H9 (cell line): ENCODE measurements at regions not wholly inside any gene's neighbourhood (a gene's known extent, or its start where the extent isn't known, plus 50 kb on each side); places are given as distances from the start of the nearest gene placed in this dataset.

Experiments
- DNase-seq: peaks from one replicate; pipeline ENCODE4 v3.0.0-alpha.2; 2017
- H2AFZ ChIP-seq: one replicate; pipeline ENCODE4 v1.6.1; 2013; ENCODE audit warnings: mild to moderate bottlenecking, low read length, control low read depth, moderate library complexity
- H2AK5ac ChIP-seq: 2 replicates; pipeline ENCODE4 v1.6.1; 2013; ENCODE audit warnings: low read length, control low read depth, mixed read lengths; ENCODE audit not compliant: insufficient read length
- H2BK120ac ChIP-seq: one replicate; pipeline ENCODE4 v1.6.1; 2013; ENCODE audit warnings: low read depth, mild to moderate bottlenecking, low read length, control low read depth, inconsistent platforms; ENCODE audit not compliant: poor library complexity, severe bottlenecking
- H2BK12ac ChIP-seq: 2 replicates; pipeline ENCODE4 v1.6.1; 2013; ENCODE audit warnings: low read length, control low read depth, mixed read lengths, low read depth; ENCODE audit not compliant: insufficient read length
- H2BK15ac ChIP-seq: 2 replicates; pipeline ENCODE4 v1.6.1; 2013; ENCODE audit warnings: low read depth, low read length, control low read depth
- H2BK20ac ChIP-seq: one replicate; pipeline ENCODE4 v1.6.1; 2013; ENCODE audit warnings: low read depth, mild to moderate bottlenecking, low read length, control low read depth, inconsistent platforms; ENCODE audit not compliant: poor library complexity, severe bottlenecking
- H2BK5ac ChIP-seq: 2 replicates; pipeline ENCODE4 v1.6.1; 2013; ENCODE audit warnings: low read length, control low read depth, mixed read lengths; ENCODE audit not compliant: insufficient read length
- H3K14ac ChIP-seq: 2 replicates; pipeline ENCODE4 v1.6.1; 2013; ENCODE audit warnings: low read length, control low read depth; ENCODE audit not compliant: insufficient read depth
- H3K18ac ChIP-seq: 2 replicates; pipeline ENCODE4 v1.6.1; 2013; ENCODE audit warnings: low read depth, mild to moderate bottlenecking, mixed read lengths, low read length, control low read depth; ENCODE audit not compliant: insufficient read length
- H3K23ac ChIP-seq: 2 replicates; pipeline ENCODE4 v1.6.1; 2013; ENCODE audit warnings: low read length, control low read depth, mixed read lengths, low read depth; ENCODE audit not compliant: insufficient read length
- H3K23me2 ChIP-seq: 2 replicates; pipeline ENCODE4 v1.6.1; 2013; ENCODE audit warnings: low read depth, mild to moderate bottlenecking, mixed read lengths, low read length, control low read depth; ENCODE audit not compliant: insufficient read length, poor library complexity, severe bottlenecking
- H3K27ac ChIP-seq: 2 replicates; pipeline ENCODE4 v1.5.1; 2013; ENCODE audit warnings: low read length, control low read depth, mixed read lengths, low read depth; ENCODE audit not compliant: insufficient read length
- H3K27me3 ChIP-seq: 2 replicates; pipeline ENCODE4 v1.6.1; 2013; ENCODE audit warnings: low read length, control low read depth, inconsistent platforms; ENCODE audit not compliant: insufficient read depth
- H3K4ac ChIP-seq: 2 replicates; pipeline ENCODE4 v1.6.1; 2013; ENCODE audit warnings: low read depth, mild to moderate bottlenecking, control low read depth, inconsistent platforms, low read length, moderate library complexity
- H3K4me1 ChIP-seq: 2 replicates; pipeline ENCODE4 v1.6.1; 2013; ENCODE audit warnings: low read length, control low read depth, inconsistent platforms; ENCODE audit not compliant: insufficient read depth
- H3K4me2 ChIP-seq: 2 replicates; pipeline ENCODE4 v1.6.1; 2013; ENCODE audit warnings: low read length, control low read depth, mixed read lengths; ENCODE audit not compliant: insufficient read length, insufficient read depth
- H3K56ac ChIP-seq: 2 replicates; pipeline ENCODE4 v1.6.1; 2013; ENCODE audit warnings: low read depth, mild to moderate bottlenecking, mixed read lengths, low read length, control low read depth; ENCODE audit not compliant: insufficient read length
- H3K79me1 ChIP-seq: 2 replicates; pipeline ENCODE4 v1.6.1; 2013; ENCODE audit warnings: low read depth, mild to moderate bottlenecking, moderate library complexity, low read length, control low read depth, inconsistent platforms; ENCODE audit not compliant: insufficient read depth, poor library complexity, severe bottlenecking
- H3K79me2 ChIP-seq: 2 replicates; pipeline ENCODE4 v1.6.1; 2013; ENCODE audit warnings: low read length, control low read depth, inconsistent platforms; ENCODE audit not compliant: insufficient read depth
- H3K9ac ChIP-seq: 2 replicates; pipeline ENCODE4 v1.6.1; 2013; ENCODE audit warnings: low read length, control low read depth, mixed read lengths; ENCODE audit not compliant: insufficient read length; ENCODE audit errors: extremely low read depth
- H3K9me3 ChIP-seq: one replicate; pipeline ENCODE4 v1.6.1; 2013; ENCODE audit warnings: low read depth, low read length, inconsistent platforms; ENCODE audit not compliant: control insufficient read depth
- H3T11ph ChIP-seq: one replicate; pipeline ENCODE4 v1.6.1; 2013; ENCODE audit warnings: mild to moderate bottlenecking, low read length, control low read depth, inconsistent platforms
- H4K20me1 ChIP-seq: one replicate; pipeline ENCODE4 v1.6.1; 2013; ENCODE audit not compliant: control insufficient read depth, insufficient read length, insufficient read depth
- H4K5ac ChIP-seq: 2 replicates; pipeline ENCODE4 v1.6.1; 2013; ENCODE audit warnings: low read depth, mild to moderate bottlenecking, mixed read lengths, low read length, control low read depth; ENCODE audit not compliant: insufficient read length
- H4K8ac ChIP-seq: replicated peaks from 2 replicates; pipeline ENCODE4 v1.6.1; 2013; ENCODE audit warnings: low read length, control low read depth, mixed read lengths, low read depth; ENCODE audit not compliant: insufficient read length
- H4K91ac ChIP-seq: 2 replicates; pipeline ENCODE4 v1.6.1; 2013; ENCODE audit warnings: low read depth, mild to moderate bottlenecking, moderate library complexity, mixed read lengths, low read length, control low read depth; ENCODE audit not compliant: insufficient read length
- H3K27ac Mint-ChIP-seq, 3 experiments: 2 replicates in 2 of 3; 3 replicates in 1 of 3; pipeline ENCODE4 v1.8.0; 2020 to 2021; ENCODE audit warnings: mixed read lengths in 3 of 3, mild to moderate bottlenecking in 1 of 3, moderate library complexity in 1 of 3
- H3K27me3 Mint-ChIP-seq: 2 replicates; pipeline ENCODE4 v1.8.0; 2021; ENCODE audit warnings: low read depth, mild to moderate bottlenecking, moderate library complexity, mixed read lengths
- H3K36me3 Mint-ChIP-seq, 3 experiments: 2 replicates in 2 of 3; 3 replicates in 1 of 3; pipeline ENCODE4 v1.8.0; 2020 to 2021; ENCODE audit warnings: low read depth in 3 of 3, mixed read lengths in 3 of 3; ENCODE audit not compliant: insufficient read depth in 1 of 3
- H3K4me1 Mint-ChIP-seq, 2 experiments: 2 replicates each; pipeline ENCODE4 v1.8.0; 2020; ENCODE audit warnings: mixed read lengths in 2 of 2
- H3K4me3 Mint-ChIP-seq, 2 experiments: 2 replicates in 1 of 2; 3 replicates in 1 of 2; pipeline ENCODE4 v1.8.0; 2020 to 2021; ENCODE audit warnings: mild to moderate bottlenecking in 2 of 2, mixed read lengths in 2 of 2, moderate library complexity in 1 of 2
- H3K9me3 Mint-ChIP-seq, 2 experiments: 2 replicates in 1 of 2; 3 replicates in 1 of 2; pipeline ENCODE4 v1.8.0; 2020; ENCODE audit warnings: mild to moderate bottlenecking in 2 of 2, mixed read lengths in 2 of 2, moderate library complexity in 1 of 2
- WGBS: extraction: QIAGEN DNeasy Blood & Tissue Kit; methylation state at CpG from one replicate; pipeline ENCODE4 v1.1.7; 2013; ENCODE audit warnings: missing lambda C conversion rate, low lambda C conversion rate, mixed read lengths; ENCODE audit not compliant: insufficient read length; ENCODE audit errors: extremely low coverage; 5-methylcytosine and 5-hydroxymethylcytosine counted together
- TF ChIP-seq, protein P1 (sequence below): fragments of 200-600 bp; sonication (generic); conservative IDR thresholded peaks from 3 replicates; pipeline ENCODE4 v1.8.0; 2021; ENCODE audit warnings: antibody characterized with exemption, mild to moderate bottlenecking

DNA sequence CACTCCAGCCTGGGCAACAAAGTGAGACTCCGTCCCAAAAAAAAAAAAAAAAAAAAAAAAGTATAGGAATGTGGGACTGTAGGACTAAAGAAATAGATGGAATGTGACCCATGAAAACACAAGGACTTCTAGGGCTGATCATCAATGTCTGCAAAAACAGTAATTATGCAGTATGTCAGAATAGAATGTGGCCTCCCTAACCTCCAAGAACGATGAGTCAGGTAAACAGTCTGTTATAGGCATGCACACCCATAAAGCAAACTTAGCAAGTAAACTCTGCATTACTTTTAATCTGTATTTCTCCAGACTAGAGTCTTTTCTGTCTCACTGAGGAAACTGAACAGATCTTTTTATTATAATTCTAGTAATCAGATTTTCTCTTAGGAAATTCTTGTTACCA, 233.4 kb downstream of the HNRNPD start:
- Histone ChIP-seq H3K4ac (no peak overlapping the region), H3K14ac (no peak overlapping the region), H4K8ac (no peak overlapping the region), H3K27me3 (no peaks in the 10 kb centered on the region; the same call in 1 of the 2 replicates), H2AK5ac (no peak overlapping the region), H3K18ac (no peak overlapping the region), H4K91ac (no peak overlapping the region), H3K79me2 (no peaks in the 10 kb centered on the region), H2BK12ac (no peak overlapping the region), H2BK5ac (no peak overlapping the region), H2BK15ac (no peak overlapping the region), H3T11ph (no peak overlapping the region), H3K27ac (no peak overlapping the region), H2AFZ (no peak overlapping the region), H4K5ac (no peak overlapping the region), H3K9ac (no peak overlapping the region), H4K20me1 (no peaks in the 10 kb centered on the region), H3K23ac (no peak overlapping the region), H3K4me2 (no peak overlapping the region), H3K56ac (no peak overlapping the region), H3K9me3 (no peaks in the 10 kb centered on the region), H3K79me1 (no peaks in the 10 kb centered on the region), H3K4me1 (no peaks in the 10 kb centered on the region), H3K23me2 (no peaks in the 10 kb centered on the region), H2BK120ac (no peak overlapping the region), H2BK20ac (no peak overlapping the region)
- TF ChIP-seq, protein P1, sequence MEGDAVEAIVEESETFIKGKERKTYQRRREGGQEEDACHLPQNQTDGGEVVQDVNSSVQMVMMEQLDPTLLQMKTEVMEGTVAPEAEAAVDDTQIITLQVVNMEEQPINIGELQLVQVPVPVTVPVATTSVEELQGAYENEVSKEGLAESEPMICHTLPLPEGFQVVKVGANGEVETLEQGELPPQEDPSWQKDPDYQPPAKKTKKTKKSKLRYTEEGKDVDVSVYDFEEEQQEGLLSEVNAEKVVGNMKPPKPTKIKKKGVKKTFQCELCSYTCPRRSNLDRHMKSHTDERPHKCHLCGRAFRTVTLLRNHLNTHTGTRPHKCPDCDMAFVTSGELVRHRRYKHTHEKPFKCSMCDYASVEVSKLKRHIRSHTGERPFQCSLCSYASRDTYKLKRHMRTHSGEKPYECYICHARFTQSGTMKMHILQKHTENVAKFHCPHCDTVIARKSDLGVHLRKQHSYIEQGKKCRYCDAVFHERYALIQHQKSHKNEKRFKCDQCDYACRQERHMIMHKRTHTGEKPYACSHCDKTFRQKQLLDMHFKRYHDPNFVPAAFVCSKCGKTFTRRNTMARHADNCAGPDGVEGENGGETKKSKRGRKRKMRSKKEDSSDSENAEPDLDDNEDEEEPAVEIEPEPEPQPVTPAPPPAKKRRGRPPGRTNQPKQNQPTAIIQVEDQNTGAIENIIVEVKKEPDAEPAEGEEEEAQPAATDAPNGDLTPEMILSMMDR = no peak
- peaks cover 5 to 6% of the 10 kb centered on the region in 2 experiments; a peak in 3 of 4 replicates for H3K4me1 Mint-ChIP-seq
- no peaks in the 10 kb centered on the region for H3K9me3 Mint-ChIP-seq
- no CpG with 5 or more reads among the region's 2 CpGs for WGBS
- DNase-seq = no peak
- no peaks in the 10 kb centered on the region for H3K36me3 Mint-ChIP-seq
- H3K27ac Mint-ChIP-seq = no peak overlapping the region
- peaks cover 50% of the 10 kb centered on the region for H3K27me3 Mint-ChIP-seq
- no peak overlapping the region for H3K4me3 Mint-ChIP-seq
